ENCODE measurements at regions not wholly inside any gene's neighbourhood (a gene's known extent, or its start where the extent isn't known, plus 50 kb on each side); places are given as distances from the start of the nearest gene placed in this dataset.

- Histone ChIP-seq H3K9ac (ENCODE audit: control insufficient read depth, insufficient read depth, low read length) (no peak overlapping the region), H4K20me1 (ENCODE audit: control insufficient read depth, insufficient read depth) (no peaks in the 10 kb centered on the region), H3K27ac (ENCODE audit: control insufficient read depth, insufficient read depth) (no peak overlapping the region), H3K79me2 (ENCODE audit: control insufficient read depth, insufficient read depth, low read length) (no peaks in the 10 kb centered on the region), H3K4me2 (ENCODE audit: control insufficient read depth, insufficient read depth) (no peak overlapping the region), H3K4me1 (ENCODE audit: control insufficient read depth, insufficient read depth, low read length) (no peaks in the 10 kb centered on the region), H3K4me3 (no peak overlapping the region), H3K27me3 (replicated peaks in 1 of 2; ENCODE audit: control insufficient read depth in 2 of 2, insufficient read depth in 2 of 2, low read length in 1 of 2) (no peaks in the 10 kb centered on the region), H3K9me3 (replicated peaks; ENCODE audit: control insufficient read depth, insufficient read depth, low read length) (no peaks in the 10 kb centered on the region), H2AFZ (ENCODE audit: control insufficient read depth, low read depth, low read length) (no peak overlapping the region), H3K36me3 (ENCODE audit: control insufficient read depth in 2 of 2, insufficient read depth in 2 of 2, low read length in 1 of 2) (no peaks in the 10 kb centered on the region)
- no peak for ATAC-seq
- BruUV-seq (replicated peaks) = no TSS peak
- RAD21 ChIA-PET (ENCODE audit: unreplicated experiment) = no interaction called here
- 19% methylated on average over 3 of the region's 3 CpGs for WGBS (ENCODE audit: insufficient coverage, insufficient replicate concordance, low lambda C conversion rate, missing lambda C conversion rate)
- in situ Hi-C loops (cut with MboI) = no loop called here
- FAIRE-seq = no peak
- intact Hi-C loops (cut with micrococcal nuclease; ENCODE audit: unreplicated experiment) = no loop called here
- TF ChIP-seq FOXK2 (IDR thresholded peaks at IDR 0.05) (no peak), PAX8 (IDR thresholded peaks at IDR 0.05) (no peak), SMAD5 (IDR thresholded peaks at IDR 0.05; ENCODE audit: low read depth) (no peak), PAX5 (IDR thresholded peaks at IDR 0.05; ENCODE audit: borderline replicate concordance, low read depth, low read length) (no peak), SRF (IDR thresholded peaks at IDR 0.05; ENCODE audit: low read depth in 2 of 2, low read length in 2 of 2) (no peak), IRF4 (IDR thresholded peaks at IDR 0.05; ENCODE audit: low read depth, low read length) (no peak), CHD4 (IDR thresholded peaks at IDR 0.05) (no peak), KDM1A (IDR thresholded peaks at IDR 0.05; ENCODE audit: borderline replicate concordance) (no peak), NR2F1 (conservative IDR thresholded peaks at IDR 0.05) (no peak), PKNOX1 (IDR thresholded peaks at IDR 0.05) (no peak), ZNF217 (IDR thresholded peaks at IDR 0.05) (no peak), USF1 (IDR thresholded peaks at IDR 0.05; ENCODE audit: borderline replicate concordance, extremely low read length, insufficient read depth, low read depth, low read length) (no peak), ZSCAN29 (IDR thresholded peaks at IDR 0.05) (no peak)
- TF ChIP-seq, protein P1, sequence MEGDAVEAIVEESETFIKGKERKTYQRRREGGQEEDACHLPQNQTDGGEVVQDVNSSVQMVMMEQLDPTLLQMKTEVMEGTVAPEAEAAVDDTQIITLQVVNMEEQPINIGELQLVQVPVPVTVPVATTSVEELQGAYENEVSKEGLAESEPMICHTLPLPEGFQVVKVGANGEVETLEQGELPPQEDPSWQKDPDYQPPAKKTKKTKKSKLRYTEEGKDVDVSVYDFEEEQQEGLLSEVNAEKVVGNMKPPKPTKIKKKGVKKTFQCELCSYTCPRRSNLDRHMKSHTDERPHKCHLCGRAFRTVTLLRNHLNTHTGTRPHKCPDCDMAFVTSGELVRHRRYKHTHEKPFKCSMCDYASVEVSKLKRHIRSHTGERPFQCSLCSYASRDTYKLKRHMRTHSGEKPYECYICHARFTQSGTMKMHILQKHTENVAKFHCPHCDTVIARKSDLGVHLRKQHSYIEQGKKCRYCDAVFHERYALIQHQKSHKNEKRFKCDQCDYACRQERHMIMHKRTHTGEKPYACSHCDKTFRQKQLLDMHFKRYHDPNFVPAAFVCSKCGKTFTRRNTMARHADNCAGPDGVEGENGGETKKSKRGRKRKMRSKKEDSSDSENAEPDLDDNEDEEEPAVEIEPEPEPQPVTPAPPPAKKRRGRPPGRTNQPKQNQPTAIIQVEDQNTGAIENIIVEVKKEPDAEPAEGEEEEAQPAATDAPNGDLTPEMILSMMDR (IDR thresholded peaks at IDR 0.05 in 2 of 3, conservative IDR thresholded peaks at IDR 0.05 in 1 of 3; ENCODE audit: control insufficient read depth in 2 of 3, extremely low read depth in 1 of 3, insufficient read depth in 1 of 3, low read depth in 3 of 3, low read length in 3 of 3) = no peak
- DNase-seq (ENCODE audit: low read depth, low spot score) = no peak
- POLR2A ChIA-PET = no interaction called here
- CTCF ChIA-PET = no interaction called here
- SMC1A ChIA-PET (ENCODE audit: uncharacterized antibody, unreplicated experiment) = no interaction called here
These were observed 212.2 kb downstream of the FAM181B start for GRCh38 chr11:82521427-82521826.
